ENCODE measurements at regions not wholly inside any gene's neighbourhood (a gene's known extent, or its start where the extent isn't known, plus 50 kb on each side); places are given as distances from the start of the nearest gene placed in this dataset.

GRCh38 chr3:111269777-111270176 is 198.2 kb downstream of the NECTIN3 start:
- ChIA-PET CTCF (no interaction called here), POLR2A (no interaction called here)
- no peak for DNase-seq (ENCODE audit: extremely low spot score)
- no peak for TF ChIP-seq TARDBP (IDR thresholded peaks at IDR 0.05)
- no peak for TF ChIP-seq SP1 (IDR thresholded peaks at IDR 0.05)
- no peak for TF ChIP-seq FOXK2 (IDR thresholded peaks at IDR 0.05)
- TF ChIP-seq SUZ12 (IDR thresholded peaks at IDR 0.05) = no peak
- TF ChIP-seq FOXA1 (IDR thresholded peaks at IDR 0.05) = no peak
- TF ChIP-seq ELF4 (IDR thresholded peaks at IDR 0.05) = no peak
- TF ChIP-seq FOXM1 (IDR thresholded peaks at IDR 0.05; ENCODE audit: borderline replicate concordance) = no peak
- no peak for TF ChIP-seq L3MBTL2 (conservative IDR thresholded peaks at IDR 0.05)
- no peak for TF ChIP-seq PKNOX1 (IDR thresholded peaks at IDR 0.05)
- no peak for TF ChIP-seq ZNF384 (IDR thresholded peaks at IDR 0.05)

DNA sequence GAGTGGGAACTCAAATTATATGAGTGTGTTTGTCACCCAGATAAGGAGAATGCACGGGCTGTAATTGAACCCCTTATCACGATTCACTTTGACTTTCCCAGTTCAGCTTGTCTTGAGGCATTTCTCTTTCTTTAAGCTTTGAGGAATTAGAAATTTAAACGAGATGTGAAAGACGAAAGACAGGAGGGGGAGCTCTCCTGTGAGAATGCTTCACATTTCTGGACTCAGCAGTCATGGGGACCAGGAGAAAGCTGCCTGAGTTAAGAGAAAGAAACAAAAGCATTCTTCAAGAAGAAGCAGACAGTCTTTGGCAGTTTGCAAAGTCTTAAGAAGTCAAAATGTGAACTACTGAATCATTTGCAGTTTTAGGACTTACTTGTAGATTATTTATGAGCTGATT is 205.6 kb downstream of the NECTIN3 start:
- TF ChIP-seq HDGF (IDR thresholded peaks at IDR 0.05; ENCODE audit: borderline replicate concordance) (no peak), FOXK2 (IDR thresholded peaks at IDR 0.05) (no peak), ARNT (IDR thresholded peaks at IDR 0.05) (no peak), TARDBP (IDR thresholded peaks at IDR 0.05) (no peak), SUZ12 (IDR thresholded peaks at IDR 0.05) (no peak), ELF4 (IDR thresholded peaks at IDR 0.05) (no peak)
- no peak for DNase-seq (ENCODE audit: extremely low spot score)
- ChIA-PET CTCF (interaction anchor here (0.8 kb wide), 1 partner anchor 60 kb away, joined by 3 read pairs; no protein-coding TSS in a partner anchor), POLR2A (no interaction called here)

GRCh38 chr3:111278959-111279358 is 207.3 kb downstream of the NECTIN3 start:
- TF ChIP-seq ARNT (IDR thresholded peaks at IDR 0.05) (no peak), TARDBP (IDR thresholded peaks at IDR 0.05) (no peak)
- DNase-seq (ENCODE audit: extremely low spot score) = no peak
- POLR2A ChIA-PET = no interaction called here
- CTCF ChIA-PET = no interaction called here

DNA sequence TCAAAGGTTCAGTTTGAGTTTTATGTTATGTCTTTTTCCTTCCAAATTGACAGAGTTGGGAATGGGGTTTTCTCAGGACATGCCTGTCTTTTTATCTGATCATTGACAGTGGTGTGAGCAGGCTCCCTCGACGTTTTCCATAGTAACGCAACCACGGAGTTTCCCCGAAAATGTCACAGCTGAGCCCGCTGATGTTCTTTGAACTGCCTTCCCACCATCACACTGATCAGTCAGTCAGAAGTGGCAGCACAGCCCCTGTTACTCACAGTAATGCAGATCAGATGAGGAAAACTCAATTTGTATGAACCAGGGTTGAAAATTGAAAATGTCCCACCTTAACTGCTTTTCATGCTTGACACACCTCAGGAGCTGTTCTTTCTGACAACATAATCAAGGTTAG is 210.4 kb downstream of the NECTIN3 start:
- TF ChIP-seq PKNOX1 (IDR thresholded peaks at IDR 0.05) (no peak), FOXK2 (IDR thresholded peaks at IDR 0.05) (no peak), FOXA1 (IDR thresholded peaks at IDR 0.05) (no peak), L3MBTL2 (conservative IDR thresholded peaks at IDR 0.05) (no peak), FOXM1 (IDR thresholded peaks at IDR 0.05; ENCODE audit: borderline replicate concordance) (no peak), BHLHE40 (IDR thresholded peaks at IDR 0.05; ENCODE audit: borderline replicate concordance) (no peak), LEF1 (IDR thresholded peaks at IDR 0.05; ENCODE audit: borderline replicate concordance) (no peak), ARNT (IDR thresholded peaks at IDR 0.05) (no peak), CTBP1 (IDR thresholded peaks at IDR 0.05; ENCODE audit: borderline replicate concordance) (no peak), ELF4 (IDR thresholded peaks at IDR 0.05) (no peak), HDGF (IDR thresholded peaks at IDR 0.05; ENCODE audit: borderline replicate concordance) (no peak)
- POLR2A ChIA-PET = no interaction called here
- CTCF ChIA-PET = no interaction called here
- DNase-seq (ENCODE audit: extremely low spot score) = no peak

DNA sequence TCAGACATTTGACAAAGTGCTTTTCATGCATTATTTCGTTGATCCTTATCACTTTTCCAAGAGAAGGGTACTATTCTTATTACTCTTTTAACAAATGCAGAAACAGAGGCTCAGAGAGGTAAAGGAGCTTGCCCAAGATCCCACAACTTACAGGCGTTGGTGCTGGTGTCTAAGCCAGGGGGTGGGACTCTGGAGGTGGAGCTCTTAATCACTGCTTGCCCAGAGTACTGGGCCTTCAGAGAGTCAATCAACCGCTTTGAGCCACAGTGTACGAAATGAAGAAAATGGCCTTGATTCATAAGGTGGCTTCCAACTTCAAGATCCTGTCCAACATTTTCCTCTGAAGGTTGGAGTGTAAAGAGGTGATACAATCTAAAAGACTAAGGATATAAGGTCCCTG is 211.5 kb downstream of the NECTIN3 start:
- CTCF ChIA-PET = no interaction called here
- POLR2A ChIA-PET = no interaction called here
- TF ChIP-seq LEF1 (IDR thresholded peaks at IDR 0.05; ENCODE audit: borderline replicate concordance) (no peak), NFRKB (IDR thresholded peaks at IDR 0.05) (no peak), FOXA1 (IDR thresholded peaks at IDR 0.05) (no peak), SP1 (IDR thresholded peaks at IDR 0.05) (no peak), ZNF384 (IDR thresholded peaks at IDR 0.05) (no peak), FOXK2 (IDR thresholded peaks at IDR 0.05) (no peak), CTBP1 (IDR thresholded peaks at IDR 0.05; ENCODE audit: borderline replicate concordance) (no peak), BHLHE40 (IDR thresholded peaks at IDR 0.05; ENCODE audit: borderline replicate concordance) (no peak), L3MBTL2 (conservative IDR thresholded peaks at IDR 0.05) (no peak), PKNOX1 (IDR thresholded peaks at IDR 0.05) (no peak), FOXM1 (IDR thresholded peaks at IDR 0.05; ENCODE audit: borderline replicate concordance) (no peak), TARDBP (IDR thresholded peaks at IDR 0.05) (no peak), ELF4 (IDR thresholded peaks at IDR 0.05) (no peak), ARNT (IDR thresholded peaks at IDR 0.05) (no peak), HDGF (IDR thresholded peaks at IDR 0.05; ENCODE audit: borderline replicate concordance) (no peak), SUZ12 (IDR thresholded peaks at IDR 0.05) (no peak)
- no peak for DNase-seq (ENCODE audit: extremely low spot score)

- DNase-seq (ENCODE audit: extremely low spot score) = no peak
- ChIA-PET POLR2A (no interaction called here), CTCF (no interaction called here)
- TF ChIP-seq ELF4 (IDR thresholded peaks at IDR 0.05) (no peak), HDGF (IDR thresholded peaks at IDR 0.05; ENCODE audit: borderline replicate concordance) (no peak), PKNOX1 (IDR thresholded peaks at IDR 0.05) (no peak), BHLHE40 (IDR thresholded peaks at IDR 0.05; ENCODE audit: borderline replicate concordance) (no peak), CTBP1 (IDR thresholded peaks at IDR 0.05; ENCODE audit: borderline replicate concordance) (no peak), ZNF384 (IDR thresholded peaks at IDR 0.05) (no peak), SUZ12 (IDR thresholded peaks at IDR 0.05) (no peak), FOXA1 (IDR thresholded peaks at IDR 0.05) (no peak), TARDBP (IDR thresholded peaks at IDR 0.05) (no peak), FOXM1 (IDR thresholded peaks at IDR 0.05; ENCODE audit: borderline replicate concordance) (no peak), SP1 (IDR thresholded peaks at IDR 0.05) (no peak), FOXK2 (IDR thresholded peaks at IDR 0.05) (no peak)
Measured at GRCh38 chr3:111284503-111285183, 213.0 kb downstream of the NECTIN3 start.

Data from HEK293T (cell line).